HepG2 (cell line): ENCODE measurements at regions not wholly inside any gene's neighbourhood (a gene's known extent, or its start where the extent isn't known, plus 50 kb on each side); places are given as distances from the start of the nearest gene placed in this dataset.

Experiments used
- ATAC-seq: fragments of 200-7000 bp; cut with Tn5 transposase; 3 replicates; pipeline ENCODE4 v1.9.1; 2020; ENCODE audit warnings: mild to moderate bottlenecking, moderate library complexity
- BruUV-seq: library from RNA; stranded (reverse); fragments of 400-500 nt; replicated peaks from 2 replicates; lab custom pipeline; 2021; lab: Mats Ljungman, UMichigan
- CTCF ChIA-PET: fragments of 300-600 bp; formaldehyde crosslinking; extraction: SDS; loops from one replicate; lab custom pipeline; 2021; ENCODE audit warnings: low total read pairs, inconsistent platforms, low intra/inter-chr PET ratio; lab: Yijun Ruan, JAX
- POLR2A ChIA-PET: fragments of 350-600 bp; sonication (Branson Sonifier 250); formaldehyde crosslinking; loops from one replicate; lab custom pipeline; 2020; ENCODE audit warnings: antibody characterized with exemption, inconsistent platforms; lab: Yijun Ruan, JAX
- DNase-seq: peaks from one replicate; pipeline ENCODE4 v3.0.0-alpha.2; 2015; ENCODE audit warnings: low spot score
- FAIRE-seq: peaks from 3 replicates; lab custom pipeline; 2011; peaks lifted over from hg19 to GRCh38; lab: Jason Lieb, UNC
- H2AFZ ChIP-seq: one replicate; pipeline ENCODE4 v1.6.1; 2011; ENCODE audit warnings: low read length, inconsistent platforms
- H3K27ac ChIP-seq: fragments of 300-600 bp; 3 replicates; pipeline ENCODE4 v1.8.0; 2011; ENCODE audit warnings: mixed run types, mild to moderate bottlenecking, mixed read lengths, low read length, inconsistent platforms; ENCODE audit not compliant: insufficient read depth; ENCODE audit errors: extremely low read length
- H3K27me3 ChIP-seq, 2 experiments: fragments of 200-600 bp in 1 of 2; 2 replicates in 1 of 2; 3 replicates in 1 of 2; pipeline versions ENCODE4 v1.6.0 to v1.8.0; 2011; ENCODE audit warnings: low read length in 2 of 2, mild to moderate bottlenecking in 2 of 2, moderate library complexity in 2 of 2, inconsistent platforms in 1 of 2; ENCODE audit not compliant: insufficient read depth in 2 of 2, control insufficient read depth in 1 of 2
- H3K36me3 ChIP-seq, 2 experiments: fragments of 200-600 bp in 1 of 2; replicated peaks in 1 of 2; 2 replicates in 1 of 2; 3 replicates in 1 of 2; pipeline versions ENCODE4 v1.5.1 to v1.8.0; 2011; ENCODE audit warnings: low read length in 2 of 2, inconsistent platforms in 1 of 2; ENCODE audit not compliant: insufficient read depth in 2 of 2, control insufficient read depth in 1 of 2
- H3K4me1 ChIP-seq: 2 replicates; pipeline ENCODE4 v1.5.1; 2012; ENCODE audit warnings: low read length, inconsistent platforms; ENCODE audit not compliant: insufficient read depth
- H3K4me2 ChIP-seq: 2 replicates; pipeline ENCODE4 v1.6.0; 2011; ENCODE audit warnings: low read depth, low read length, inconsistent platforms
- H3K4me3 ChIP-seq, 3 experiments: fragments of 200-600 bp in 1 of 3; sonication (generic), shearing (Covaris generic) in 1 of 3; replicated peaks in 1 of 3; 2 replicates each; pipeline ENCODE4 v1.5.1; 2011 to 2016; ENCODE audit warnings: low read length in 3 of 3, inconsistent platforms in 2 of 3, low read depth in 2 of 3, mild to moderate bottlenecking in 2 of 3, control low read depth in 1 of 3, mixed read lengths in 1 of 3; ENCODE audit not compliant: insufficient read depth in 1 of 3
- H3K79me2 ChIP-seq: one replicate; pipeline ENCODE4 v1.6.1; 2011; ENCODE audit warnings: low read length, inconsistent platforms; ENCODE audit not compliant: insufficient read depth
- H3K9ac ChIP-seq: 2 replicates; pipeline ENCODE4 v1.6.0; 2011; ENCODE audit warnings: mild to moderate bottlenecking, low read depth, low read length, inconsistent platforms; ENCODE audit not compliant: insufficient read depth
- H3K9me3 ChIP-seq: 2 replicates; pipeline ENCODE4 v1.5.1; 2012; ENCODE audit warnings: mild to moderate bottlenecking, low read length
- H4K20me1 ChIP-seq: 2 replicates; pipeline ENCODE4 v1.6.0; 2011; ENCODE audit warnings: inconsistent platforms, mild to moderate bottlenecking, low read length, moderate library complexity; ENCODE audit not compliant: insufficient read depth
- ATF1 ChIP-seq: IDR thresholded peaks from 2 replicates; pipeline ENCODE4 v1.6.1; 2016; ENCODE audit warnings: mild to moderate bottlenecking, control low read depth
- CHD4 ChIP-seq: fragments of 200-600 bp; sonication (generic); IDR thresholded peaks from 2 replicates; pipeline ENCODE4 v1.7.0; 2017; ENCODE audit warnings: mild to moderate bottlenecking, low read length, borderline replicate concordance
- ETV5 ChIP-seq: IDR thresholded peaks from 2 replicates; pipeline ENCODE4 v1.6.1; 2018; ENCODE audit warnings: missing biosample characterization, missing genetic modification reagents, inconsistent platforms, borderline replicate concordance
- FIP1L1 ChIP-seq: fragments of 200-400 bp; formaldehyde crosslinking; IDR thresholded peaks from 2 replicates; pipeline ENCODE4 v1.6.1; 2018; ENCODE audit warnings: low read depth, mild to moderate bottlenecking, low read length, moderate library complexity, borderline replicate concordance; ENCODE audit not compliant: insufficient read depth
- FOXO4 ChIP-seq: sonication (generic); formaldehyde crosslinking; conservative IDR thresholded peaks from 2 replicates; pipeline ENCODE4 v1.8.1; 2023; ENCODE audit warnings: missing genetic modification reagents
- KAT8 ChIP-seq: IDR thresholded peaks from 2 replicates; pipeline ENCODE4 v1.6.1; 2016; ENCODE audit warnings: missing genetic modification reagents, missing compliant biosample characterization
- KLF11 ChIP-seq: IDR thresholded peaks from 2 replicates; pipeline ENCODE4 v1.6.1; 2016; ENCODE audit warnings: missing compliant biosample characterization
- ZBTB38 ChIP-seq: sonication (generic); formaldehyde crosslinking; IDR thresholded peaks from 2 replicates; pipeline ENCODE4 v1.5.1; 2020; ENCODE audit warnings: mild to moderate bottlenecking, missing genetic modification reagents
- ZBTB7A ChIP-seq: sonication (generic); formaldehyde crosslinking; IDR thresholded peaks from 2 replicates; pipeline ENCODE4 v1.8.0; 2022; ENCODE audit warnings: mild to moderate bottlenecking, missing genetic modification reagents
- ZMAT3 ChIP-seq: sonication (generic); formaldehyde crosslinking; conservative IDR thresholded peaks from 2 replicates; pipeline ENCODE4 v1.7.0; 2021; ENCODE audit warnings: missing genetic modification reagents
- ZNF326 ChIP-seq: sonication (generic); formaldehyde crosslinking; IDR thresholded peaks from 2 replicates; pipeline ENCODE4 v1.4.0; 2020; ENCODE audit warnings: missing genetic modification reagents, borderline replicate concordance
- ZNF850 ChIP-seq: sonication (generic); formaldehyde crosslinking; conservative IDR thresholded peaks from 2 replicates; pipeline ENCODE4 v1.9.0; 2021; ENCODE audit warnings: mild to moderate bottlenecking, missing genetic modification reagents
- WGBS: methylation state at CpG from one replicate; pipeline ENCODE4 v1.1.6; 2017; ENCODE audit warnings: low lambda C conversion rate; 5-methylcytosine and 5-hydroxymethylcytosine counted together
- in situ Hi-C: cut with HindIII; loops from 2 replicates; pipeline ENCODE4 v1.10.0; 2017; ENCODE audit warnings: low pct_unique_long_range_greater_than_20kb; ENCODE audit not compliant: extremely low pct_ligation_motif_present
- intact Hi-C: fragments of 100-400 bp; cut with micrococcal nuclease; formaldehyde crosslinking; loops from one replicate; pipeline ENCODE4 v1.10.0; 2022; ENCODE audit not compliant: unreplicated experiment

- ChIA-PET CTCF (no interaction called here), POLR2A (no interaction called here)
- in situ Hi-C loops, result no loop called here
- Histone ChIP-seq H3K4me3 (no peak overlapping the region), H3K27me3 (no peaks in the 10 kb centered on the region; a peak in 1 of 5 replicates), H3K27ac (no peak overlapping the region), H3K4me2 (no peak overlapping the region), H3K4me1 (no peaks in the 10 kb centered on the region), H2AFZ (no peak overlapping the region)
- BruUV-seq, result no TSS peak
- 17% methylated on average over 4 of the region's 4 CpGs for WGBS
- TF ChIP-seq ZBTB7A (CRISPR knock-in tag) (no peak), CHD4 (no peak), ETV5 (CRISPR knock-in tag) (no peak), KLF11 (no peak), ZMAT3 (CRISPR knock-in tag) (no peak), ZBTB38 (CRISPR knock-in tag) (no peak), ZNF326 (CRISPR knock-in tag) (no peak), KAT8 (no peak), ZNF850 (no peak), ATF1 (CRISPR knock-in tag) (no peak), FOXO4 (no peak), FIP1L1 (no peak)
- TF ChIP-seq, all 625 proteins: peak for 0
- FAIRE-seq (no peak), ATAC-seq (no peak), DNase-seq (no peak)
- Histone ChIP-seq H3K36me3 (no peaks in the 10 kb centered on the region), H3K9me3 (no peaks in the 10 kb centered on the region), H4K20me1 (no peaks in the 10 kb centered on the region), H3K79me2 (no peaks in the 10 kb centered on the region), H3K9ac (no peak overlapping the region)
- intact Hi-C loops, result loop anchor here (1.0 kb wide), 1 partner anchor 238 kb away; no protein-coding TSS in a partner anchor
These were observed 551.2 kb upstream of the CCDC54 start for GRCh38 chr3:106825962-106826605.
